Stimulated activated CD8-positive, alpha-beta memory T cell treated with anti-CD3 and anti-CD28 coated beads, Interleukin-7, amount 100 ng/mL, for 24 hours (primary cell): ENCODE measurements at regions not wholly inside any gene's neighbourhood (a gene's known extent, or its start where the extent isn't known, plus 50 kb on each side); places are given as distances from the start of the nearest gene placed in this dataset.

Experiments used
- DNase-seq: peaks from one replicate; pipeline ENCODE4 v3.0.0-alpha.2; 2020; ENCODE audit warnings: low read depth

GRCh38 chr2:221161186-221161585 is 410.9 kb downstream of the EPHA4 start:
- DNase-seq, result no peak

DNA sequence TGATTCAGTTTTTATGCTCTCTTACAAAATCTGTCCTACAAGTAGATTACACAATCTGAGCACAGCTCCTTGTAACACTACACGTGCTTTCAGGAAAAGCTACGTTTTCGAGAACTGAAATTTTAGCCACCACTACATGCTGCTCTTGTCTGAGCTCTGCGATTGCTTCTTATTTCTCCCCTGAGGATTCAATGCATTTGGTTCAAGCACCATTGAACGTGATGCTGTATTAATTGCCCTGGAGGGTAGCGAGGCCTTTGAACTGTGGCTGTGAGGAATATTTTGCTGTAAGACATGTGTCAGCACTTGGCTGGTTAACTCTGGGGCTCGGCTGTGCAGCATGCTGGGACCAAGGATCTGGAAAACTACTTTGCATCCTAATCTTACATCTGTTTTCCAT is 405.8 kb downstream of the EPHA4 start:
- DNase-seq, result no peak

DNA sequence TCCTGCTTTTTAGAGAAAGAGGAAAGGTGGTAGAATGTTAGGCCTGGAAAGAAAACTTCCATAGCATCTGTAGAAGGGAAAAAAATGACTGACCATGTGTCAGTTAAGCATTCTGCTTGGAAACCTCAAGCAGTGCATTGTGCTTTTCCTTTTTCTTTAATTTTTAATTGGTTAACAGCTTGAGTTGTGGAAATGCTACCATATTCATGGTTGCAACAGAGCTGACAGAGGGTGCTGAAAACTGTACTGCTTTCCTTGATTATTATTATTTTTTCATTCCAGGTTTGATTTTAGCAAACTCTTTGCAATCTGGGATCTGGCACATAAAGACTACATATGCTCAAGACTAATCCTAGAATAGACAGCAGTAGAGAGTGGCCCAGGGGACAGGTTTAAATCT is 404.5 kb downstream of the EPHA4 start:
- DNase-seq, result no peak

DNA sequence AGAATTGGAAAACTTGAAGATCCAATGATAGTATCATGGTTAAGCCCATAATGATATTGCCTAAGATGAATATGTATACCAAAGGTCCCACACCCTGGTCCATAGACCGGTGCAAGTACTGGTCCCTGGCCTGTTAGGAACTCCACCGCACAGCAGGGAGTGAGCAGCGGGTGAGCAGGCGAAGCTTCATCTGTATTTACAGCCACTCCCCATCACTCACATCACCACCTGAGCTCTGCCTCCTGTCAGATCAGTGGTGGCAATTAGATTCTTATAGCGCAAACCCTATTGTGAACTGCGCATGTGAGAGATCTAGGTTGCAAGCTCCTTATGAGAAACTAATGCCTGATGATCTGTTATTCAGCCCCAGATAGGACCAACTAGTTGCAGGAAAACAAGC is 402.4 kb downstream of the EPHA4 start:
- no peak for DNase-seq

GRCh38 chr2:221170548-221170947 is 401.6 kb downstream of the EPHA4 start:
- no peak for DNase-seq

DNA sequence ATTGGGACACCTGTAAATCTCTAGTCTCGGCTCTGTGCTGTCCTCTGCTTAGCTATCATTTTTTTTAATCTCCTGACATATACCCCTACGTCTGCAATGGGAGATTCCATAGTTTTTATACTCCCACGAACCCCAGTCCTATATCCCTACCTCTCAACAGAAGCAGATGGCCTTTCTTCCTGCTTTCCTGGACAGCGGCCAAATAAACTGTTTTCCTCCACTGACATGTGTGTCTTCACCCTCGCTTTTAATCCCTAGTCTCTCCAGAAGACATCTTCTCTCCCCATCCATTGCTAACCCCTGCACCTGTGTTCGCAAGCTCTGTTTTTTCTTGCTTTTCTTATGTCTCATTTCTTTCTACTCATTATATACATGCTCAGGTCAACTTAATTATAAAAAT is 395.4 kb downstream of the EPHA4 start:
- no peak for DNase-seq

- no peak for DNase-seq
Measured at GRCh38 chr2:221178139-221178538, 394.0 kb downstream of the EPHA4 start.

- no peak for DNase-seq
Measured at GRCh38 chr2:221186873-221187272, 385.2 kb downstream of the EPHA4 start.

GRCh38 chr2:221189431-221190067 is 382.6 kb downstream of the EPHA4 start:
- no peak for DNase-seq

GRCh38 chr2:221195829-221196228 is 376.3 kb downstream of the EPHA4 start:
- no peak for DNase-seq

DNA sequence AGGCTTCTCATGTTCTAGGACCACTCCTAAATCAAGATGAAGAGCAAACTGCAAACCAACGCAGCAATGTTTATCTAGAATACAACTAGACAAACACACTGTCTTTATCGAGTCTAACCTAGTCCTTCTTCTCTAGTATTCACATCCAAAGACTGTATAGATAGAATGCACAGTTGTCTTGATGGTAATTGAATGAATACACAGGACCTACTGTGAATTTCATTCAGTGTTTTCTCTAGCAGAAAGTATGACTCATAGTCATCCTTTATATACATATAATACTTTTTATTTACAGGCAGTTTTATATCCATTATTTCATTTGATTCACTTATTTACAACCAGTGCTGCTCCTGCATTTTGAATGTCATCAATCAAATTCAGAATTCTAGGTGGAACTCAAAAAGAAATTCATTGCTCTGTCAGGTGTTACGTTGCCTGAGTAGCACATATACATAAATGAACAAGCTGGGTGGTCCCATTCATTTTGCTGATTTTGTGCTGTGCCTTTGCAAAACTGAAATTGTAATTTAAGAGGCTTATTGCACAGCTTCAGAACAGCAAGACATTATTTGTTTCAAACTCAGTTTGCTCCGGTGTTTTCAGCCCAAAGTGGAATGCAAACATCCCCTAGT is 374.8 kb downstream of the EPHA4 start:
- DNase-seq, result no peak

GRCh38 chr2:221198309-221198708 is 373.8 kb downstream of the EPHA4 start:
- no peak for DNase-seq

DNA sequence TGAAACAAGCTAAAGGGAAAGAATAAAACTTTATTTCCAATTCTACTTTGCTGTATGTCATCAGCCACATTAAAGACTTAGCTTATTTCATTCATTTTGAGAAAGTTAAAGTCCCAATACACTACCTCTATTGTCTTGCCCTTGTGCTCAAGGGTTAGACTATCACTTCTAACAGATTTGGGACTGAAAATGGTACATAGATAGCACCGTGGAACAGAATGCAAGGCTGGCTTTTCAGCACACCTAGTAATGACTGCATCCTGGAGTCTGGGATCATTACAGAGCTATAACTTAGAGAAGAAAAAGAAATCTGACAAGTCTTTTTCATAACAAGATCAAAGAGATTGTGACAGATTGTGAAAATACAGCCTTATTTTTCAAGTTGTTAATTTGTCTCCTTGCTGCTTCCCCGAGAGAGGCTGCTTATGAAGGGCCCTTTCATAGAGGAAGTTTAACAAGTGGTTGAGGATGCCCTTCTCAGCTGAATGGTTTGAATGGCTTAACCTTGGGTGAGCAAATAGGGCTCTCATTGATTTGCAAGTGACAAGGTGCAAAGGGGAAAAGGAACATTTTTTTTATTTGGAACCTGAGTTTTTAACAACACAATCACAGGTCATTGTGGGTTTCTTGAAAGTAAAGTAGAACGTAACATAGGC is 371.8 kb downstream of the EPHA4 start:
- DNase-seq, result no peak

- no peak for DNase-seq
Measured at GRCh38 chr2:221202431-221202830, 369.7 kb downstream of the EPHA4 start.

- no peak for DNase-seq
Measured at GRCh38 chr2:221203125-221203524, 369.0 kb downstream of the EPHA4 start.

- no peak for DNase-seq
Measured at GRCh38 chr2:221203856-221204255, 368.2 kb downstream of the EPHA4 start.

DNA sequence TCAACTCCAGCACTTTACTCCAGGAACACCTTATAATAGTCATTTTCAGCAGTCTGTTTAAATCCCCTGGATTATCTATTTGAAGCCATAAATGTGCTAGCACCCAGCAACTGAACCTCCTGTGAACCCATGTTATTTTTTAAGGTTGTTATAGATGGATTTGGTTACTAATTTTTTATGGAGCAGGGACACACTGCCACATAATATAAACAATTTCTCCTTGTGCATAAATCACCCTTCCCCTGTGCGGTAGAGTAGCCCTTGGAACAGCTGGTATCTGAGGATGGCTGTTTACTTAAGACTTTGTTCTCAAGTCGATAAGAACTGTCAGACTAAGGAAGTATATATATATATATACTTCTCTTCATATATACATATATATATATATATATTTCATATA is 367.4 kb downstream of the EPHA4 start:
- no peak for DNase-seq

DNA sequence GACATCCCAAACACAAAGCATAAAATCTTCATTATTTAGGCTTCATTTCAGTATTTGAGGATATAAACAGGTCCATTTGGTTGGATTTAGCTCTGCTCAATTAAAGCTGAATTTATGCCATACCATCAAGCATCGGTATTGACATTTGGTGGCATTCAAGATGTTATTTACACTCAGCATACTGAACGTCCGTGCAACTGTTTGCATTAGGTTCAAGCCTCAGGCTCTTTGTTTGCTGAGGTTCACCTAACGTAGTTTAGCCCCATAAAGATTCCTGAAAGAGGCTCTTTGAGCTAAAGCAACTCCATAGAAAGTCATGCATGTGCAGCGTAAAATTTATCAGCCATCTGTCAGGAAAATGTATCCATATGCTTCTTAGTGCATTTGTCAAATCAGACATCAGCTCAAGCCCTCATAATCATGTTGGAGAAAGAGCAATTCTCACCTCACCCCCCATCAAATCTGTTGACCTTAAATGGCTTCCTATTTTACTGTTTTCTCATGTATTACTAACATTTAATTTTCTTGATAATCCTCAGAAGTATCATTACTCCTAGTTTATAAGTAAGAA is 366.9 kb downstream of the EPHA4 start:
- DNase-seq, result no peak

DNA sequence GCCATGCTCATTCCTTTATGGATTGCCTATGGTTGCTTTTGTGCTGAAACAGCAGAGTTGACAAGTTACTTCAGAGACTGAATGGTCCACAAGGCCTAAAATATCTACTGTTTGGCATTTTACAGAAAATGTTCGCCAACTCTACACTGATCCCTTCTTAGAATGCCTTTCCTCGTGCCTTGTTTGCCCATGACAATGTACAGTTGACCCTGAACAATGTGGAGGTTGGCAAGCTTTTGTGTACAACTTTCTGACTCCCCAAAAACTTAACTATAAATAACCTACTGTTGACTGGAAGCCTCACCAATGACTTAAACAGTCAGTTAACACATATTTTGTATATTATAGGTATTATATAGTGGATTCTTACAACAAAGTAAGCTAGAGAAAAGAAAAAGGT is 361.4 kb downstream of the EPHA4 start:
- DNase-seq, result no peak

- DNase-seq, result no peak
Measured at GRCh38 chr2:221211653-221212052, 360.5 kb downstream of the EPHA4 start.

DNA sequence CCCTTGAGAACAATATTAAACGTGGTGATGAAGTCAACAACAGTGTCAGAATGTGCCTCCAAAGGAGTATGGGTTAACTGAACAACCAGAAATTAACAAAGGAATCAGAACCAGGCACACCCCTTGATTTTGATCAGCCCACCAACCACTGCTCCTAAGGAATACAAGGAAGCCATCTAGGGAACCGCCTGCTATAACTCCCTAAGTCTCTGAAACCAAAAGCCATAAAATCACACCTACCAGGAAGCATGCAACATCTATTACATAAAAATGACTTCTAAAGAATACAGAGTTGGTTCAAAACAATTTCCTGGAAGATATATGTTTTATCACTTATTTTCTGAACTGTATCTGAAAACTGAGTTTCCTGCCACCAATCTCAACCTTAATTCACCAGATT is 360.0 kb downstream of the EPHA4 start:
- DNase-seq, result no peak

GRCh38 chr2:221215487-221215886 is 356.6 kb downstream of the EPHA4 start:
- DNase-seq, result no peak

DNA sequence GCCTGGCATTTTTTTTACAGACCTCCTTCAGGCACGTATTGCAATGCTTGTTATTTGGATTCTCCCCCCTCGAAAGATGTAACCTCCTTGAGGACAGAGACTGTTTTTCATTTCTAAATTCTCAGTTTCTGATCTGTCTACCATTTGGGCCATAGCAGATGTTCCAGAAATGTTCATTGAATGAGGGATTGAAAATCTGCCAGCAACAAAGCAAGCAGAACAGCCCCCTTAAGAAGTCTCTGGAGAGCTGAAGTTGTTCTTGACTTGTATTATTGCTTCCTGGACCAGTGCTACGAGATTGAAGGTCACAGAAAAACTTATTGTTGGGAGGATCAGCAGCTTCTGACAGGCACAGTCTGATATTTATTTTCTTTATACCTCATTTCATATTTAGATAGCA is 355.5 kb downstream of the EPHA4 start:
- no peak for DNase-seq
